ENCODE measurements at regions not wholly inside any gene's neighbourhood (a gene's known extent, or its start where the extent isn't known, plus 50 kb on each side); places are given as distances from the start of the nearest gene placed in this dataset.

- no peak for DNase-seq
These were observed 563.4 kb upstream of the PLXNA2 start for GRCh38 chr1:208807446-208808127.

- DNase-seq: no peak
These were observed 564.1 kb upstream of the PLXNA2 start for GRCh38 chr1:208808301-208808700.

GRCh38 chr1:208809876-208810275 lies 565.7 kb upstream of the PLXNA2 start:
- no peak for DNase-seq

DNA sequence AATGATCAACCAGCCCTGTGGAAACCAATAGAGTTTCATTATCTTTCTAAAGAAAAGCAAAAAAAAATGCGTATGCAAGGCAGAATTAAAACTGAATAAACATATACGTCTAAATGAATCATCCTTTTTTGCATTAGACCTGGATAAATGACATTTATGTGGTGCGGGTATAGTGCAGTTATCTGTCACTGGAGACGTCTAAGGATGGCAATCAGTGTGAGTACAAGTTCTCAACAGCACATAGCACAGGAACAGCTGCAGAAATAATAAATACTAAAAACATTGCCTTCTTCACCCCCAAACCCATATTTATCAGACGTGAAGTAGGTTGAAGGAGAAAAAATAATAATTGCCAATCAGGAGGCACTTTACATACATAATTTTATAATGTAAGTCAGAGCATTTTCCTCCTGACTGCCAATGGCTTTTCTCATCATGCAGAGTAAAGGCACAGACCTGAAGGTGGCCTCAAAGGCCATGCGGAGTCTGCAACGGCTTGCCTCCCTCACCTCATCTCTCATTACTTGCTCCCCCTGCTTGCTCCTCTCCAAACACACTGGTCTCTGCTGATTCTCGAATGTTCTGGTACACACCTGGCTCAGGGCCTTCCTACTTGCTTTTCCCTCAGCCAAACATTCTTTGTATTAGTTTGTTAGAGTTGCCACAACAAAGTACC lies 574.7 kb upstream of the PLXNA2 start:
- DNase-seq: no peak

DNA sequence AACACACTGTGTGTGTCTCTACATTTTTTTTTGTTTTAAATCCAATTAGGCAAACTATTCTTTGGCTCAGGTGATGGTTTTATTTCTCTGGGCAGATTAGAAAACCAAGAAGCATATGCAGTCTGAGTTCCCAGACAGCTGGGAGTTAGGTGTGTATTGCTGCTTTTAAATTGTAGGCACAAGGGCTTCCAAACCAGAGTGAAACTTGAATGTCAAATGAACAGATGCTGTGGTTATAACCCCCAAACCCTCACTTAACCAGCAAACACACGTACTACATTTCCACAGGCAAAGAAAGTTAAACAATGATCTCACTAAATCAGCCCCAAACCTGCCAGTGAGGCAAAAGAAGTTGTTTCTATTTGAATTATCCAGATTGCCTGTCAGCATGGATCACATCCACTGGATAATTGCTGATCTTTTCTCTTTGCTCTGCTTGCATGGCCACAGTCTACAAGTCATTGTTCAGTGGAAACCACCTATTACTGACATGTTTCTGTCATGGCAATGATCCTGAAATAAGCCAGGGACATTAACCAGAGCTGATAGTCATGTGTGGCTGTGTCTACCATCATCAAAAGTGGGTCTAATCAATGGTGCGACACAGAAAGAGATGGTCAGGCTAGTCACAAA lies 576.5 kb upstream of the PLXNA2 start:
- no peak for DNase-seq

DNA sequence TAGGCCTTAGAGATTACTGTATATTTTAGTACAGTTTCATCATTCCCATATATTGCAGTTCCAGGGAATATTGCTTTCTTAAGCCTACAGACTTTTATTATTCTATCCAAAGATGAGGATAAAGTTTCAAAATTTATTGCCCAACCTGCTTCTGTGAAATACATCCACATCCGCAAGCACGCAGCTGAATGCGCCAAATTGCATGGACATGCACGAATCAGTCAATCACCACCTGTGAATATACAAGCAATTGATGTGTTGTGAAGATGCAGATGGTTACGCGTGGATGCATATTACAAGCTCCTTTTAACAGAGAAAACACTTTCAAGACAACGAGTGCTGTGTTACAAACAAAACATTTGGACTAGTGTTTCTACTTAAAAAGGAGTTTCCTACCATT lies 577.8 kb upstream of the PLXNA2 start:
- DNase-seq: no peak

- no peak for DNase-seq
These were observed 581.1 kb upstream of the PLXNA2 start for GRCh38 chr1:208825300-208825699.

- DNase-seq: no peak
These were observed 585.4 kb upstream of the PLXNA2 start for GRCh38 chr1:208829595-208829994.

DNA sequence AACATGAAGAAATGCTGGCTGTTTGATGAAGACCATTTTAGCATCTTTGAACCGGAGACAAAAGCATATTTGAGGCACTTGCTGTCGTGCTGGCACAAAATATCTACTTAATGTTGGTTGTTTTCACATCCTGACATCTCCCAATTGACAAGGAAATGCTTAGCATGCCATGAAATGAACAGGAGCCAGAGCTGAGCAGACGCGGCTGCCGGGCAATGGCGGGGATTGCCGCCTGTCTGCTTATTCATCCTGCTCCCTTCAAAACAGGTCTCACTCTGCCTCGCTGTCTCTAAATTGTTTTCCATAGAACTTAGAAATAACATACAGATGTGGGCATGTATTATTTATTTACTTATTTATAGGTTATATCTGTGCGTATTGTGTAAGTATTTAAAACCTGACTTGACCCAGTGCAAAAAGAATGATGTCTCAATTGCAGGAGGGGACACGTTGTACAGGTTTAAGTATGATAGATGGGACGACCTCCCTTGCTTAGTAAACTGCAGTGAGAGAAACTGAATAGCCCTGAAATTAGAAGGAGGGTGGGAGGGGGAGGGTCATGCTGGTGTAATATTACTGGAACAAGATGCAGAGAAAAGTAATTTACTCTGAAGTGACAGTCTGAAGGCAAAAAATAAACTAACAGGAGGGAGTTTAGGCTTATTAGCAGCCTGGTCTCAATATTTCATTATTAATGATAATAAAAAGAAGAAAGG lies 590.4 kb upstream of the PLXNA2 start:
- no peak for DNase-seq

DNA sequence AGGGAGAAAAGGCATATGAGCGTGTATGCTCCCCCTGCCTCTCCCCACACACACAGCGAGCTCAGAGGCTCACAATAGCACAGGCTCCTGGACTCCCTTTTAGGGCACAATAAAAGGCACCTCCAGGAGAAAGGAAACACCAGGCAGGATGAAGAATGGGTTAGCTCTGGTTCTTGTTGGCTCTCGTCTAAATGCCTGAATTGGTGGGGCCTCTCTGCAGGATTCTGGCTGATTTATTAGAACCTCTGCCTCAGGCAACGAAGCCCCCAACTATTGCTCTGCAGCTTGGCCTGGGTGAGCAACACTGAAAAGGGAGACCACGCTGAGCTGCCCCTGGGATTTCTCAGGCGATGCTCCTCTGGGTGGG lies 590.9 kb upstream of the PLXNA2 start:
- DNase-seq: no peak

DNA sequence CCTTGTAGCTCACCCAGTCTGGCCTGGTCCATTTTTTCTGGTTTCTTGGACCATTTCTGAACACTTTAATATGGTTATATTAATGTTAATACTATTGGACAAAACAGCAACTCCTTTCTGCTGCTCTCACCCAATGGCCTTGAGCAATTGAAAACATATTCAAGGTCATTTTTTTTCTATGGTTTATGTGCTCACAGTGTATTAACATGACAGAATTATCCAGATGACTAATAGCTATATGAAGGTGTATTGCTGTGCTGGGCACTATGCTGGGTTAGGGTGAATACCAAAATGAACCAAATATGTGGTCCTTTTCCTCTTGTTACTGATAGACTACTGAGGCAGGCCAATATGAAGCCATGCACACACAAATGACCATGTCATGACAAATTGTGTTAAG lies 591.6 kb upstream of the PLXNA2 start:
- no peak for DNase-seq

- no peak for DNase-seq
These were observed 593.1 kb upstream of the PLXNA2 start for GRCh38 chr1:208837242-208837641.

DNA sequence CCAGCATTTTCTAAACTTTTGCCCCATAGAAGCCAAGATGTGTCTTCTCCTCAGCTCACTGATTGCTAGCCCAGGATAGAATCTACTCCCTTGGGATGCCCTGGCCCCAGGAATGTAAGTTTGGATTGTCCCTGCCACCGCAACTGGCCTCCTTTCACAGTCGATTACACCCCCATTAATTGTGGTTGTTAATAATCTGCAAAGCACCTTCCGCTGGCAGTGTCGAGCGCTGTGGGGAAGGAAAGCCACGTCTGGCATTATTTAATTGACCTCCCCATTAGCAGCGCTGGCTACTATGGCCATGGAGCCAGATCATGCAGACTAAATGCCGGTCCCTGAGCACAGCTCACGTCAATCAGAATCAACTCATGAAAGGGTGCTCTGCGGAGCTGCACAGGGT lies 597.3 kb upstream of the PLXNA2 start:
- no peak for DNase-seq

DNA sequence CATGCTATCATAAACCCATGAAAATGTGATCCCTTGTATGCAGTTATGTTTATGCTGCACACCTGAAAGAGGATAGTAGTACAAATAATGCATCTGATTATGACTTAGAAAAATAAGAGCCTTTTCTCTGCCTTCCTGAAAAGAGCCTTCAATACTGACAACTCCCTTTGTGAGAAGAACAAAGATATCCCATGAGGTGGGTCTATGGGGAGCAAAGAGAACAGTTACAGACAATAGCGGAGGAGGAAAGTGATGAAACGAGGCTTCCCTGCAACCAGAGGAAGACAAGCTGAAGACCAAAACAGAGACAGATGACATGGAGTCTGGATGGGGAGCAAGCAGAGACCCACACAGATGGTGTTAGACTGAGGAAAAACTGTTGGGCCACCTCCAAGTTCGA lies 598.3 kb upstream of the PLXNA2 start:
- DNase-seq: no peak

DNA sequence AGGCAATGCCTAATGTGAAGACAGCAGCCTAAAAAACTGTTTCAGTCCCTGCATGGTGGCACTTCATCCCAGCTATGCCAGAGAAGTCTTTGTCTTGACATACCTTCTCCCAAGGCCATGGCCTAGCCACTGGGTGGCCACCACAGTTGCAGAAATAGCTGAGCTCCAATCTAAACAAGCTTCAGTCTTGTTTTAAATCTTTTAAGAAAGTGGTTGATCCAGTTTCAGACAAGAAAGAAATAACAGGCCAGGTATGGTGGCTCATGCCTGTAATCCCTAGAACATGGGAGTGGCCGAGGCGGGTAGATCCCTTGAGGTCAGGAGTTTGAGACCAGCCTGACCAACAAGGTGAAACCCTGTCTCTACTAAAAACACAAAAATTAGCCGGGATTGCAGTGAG lies 600.0 kb upstream of the PLXNA2 start:
- no peak for DNase-seq

GRCh38 chr1:208848854-208849253 lies 604.7 kb upstream of the PLXNA2 start:
- DNase-seq: no peak

GRCh38 chr1:208850442-208850841 lies 606.3 kb upstream of the PLXNA2 start:
- no peak for DNase-seq

DNA sequence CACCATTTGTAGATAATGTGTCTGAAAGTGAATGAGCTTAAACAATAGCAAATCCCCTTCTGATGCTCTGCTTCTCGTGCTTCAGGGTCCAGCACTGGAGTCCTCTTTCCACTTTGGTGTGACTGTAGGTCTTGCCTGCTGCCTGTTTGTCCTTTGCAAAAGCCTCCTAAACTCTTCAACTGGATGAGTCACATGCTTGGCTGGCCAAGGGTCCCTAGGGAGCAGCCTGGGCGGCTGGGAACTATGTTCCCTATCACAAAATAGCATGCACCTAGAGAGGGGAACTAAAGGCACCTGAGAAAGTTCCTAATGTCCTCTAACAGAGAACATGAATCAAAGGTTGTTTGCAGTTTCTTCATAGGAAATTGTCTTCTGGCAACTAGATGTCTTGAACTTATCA lies 607.2 kb upstream of the PLXNA2 start:
- no peak for DNase-seq

DNA sequence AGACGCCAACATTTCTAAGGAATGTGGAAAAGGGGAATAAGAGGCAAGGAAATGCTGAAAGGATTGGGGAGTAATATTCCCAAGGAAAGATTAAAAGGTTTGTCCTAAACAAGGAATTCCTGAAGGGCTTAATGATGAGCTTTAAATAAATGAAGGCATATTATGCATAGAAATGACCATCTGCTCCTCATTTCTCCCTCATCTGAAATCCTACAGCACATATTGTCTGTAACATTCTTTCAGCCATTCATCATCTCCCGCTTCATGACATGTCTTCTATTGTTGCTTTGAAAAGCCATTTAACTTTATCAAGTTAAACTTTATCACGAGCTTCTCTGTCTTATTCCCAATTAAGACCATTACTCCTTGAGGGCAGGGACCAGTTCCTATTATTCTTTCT lies 608.7 kb upstream of the PLXNA2 start:
- DNase-seq: no peak

DNA sequence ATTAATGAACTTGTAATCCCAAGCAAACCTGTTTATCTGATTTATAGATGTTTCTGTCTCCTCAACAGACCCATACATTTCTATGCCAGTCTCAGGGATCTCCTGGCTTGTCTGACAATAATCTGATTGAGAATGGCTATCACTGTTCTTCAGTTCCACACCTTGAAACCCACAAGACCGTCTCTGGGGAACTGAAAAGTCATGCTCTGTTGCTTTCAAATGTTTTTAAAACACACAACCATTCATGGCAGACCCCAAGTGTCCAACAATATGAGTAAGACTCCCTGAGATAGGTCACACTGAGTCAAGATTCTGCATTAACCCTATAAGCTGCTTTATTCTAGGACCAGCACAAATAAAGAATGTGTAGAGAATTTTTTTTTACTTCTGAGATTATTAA lies 611.2 kb upstream of the PLXNA2 start:
- no peak for DNase-seq

DNA sequence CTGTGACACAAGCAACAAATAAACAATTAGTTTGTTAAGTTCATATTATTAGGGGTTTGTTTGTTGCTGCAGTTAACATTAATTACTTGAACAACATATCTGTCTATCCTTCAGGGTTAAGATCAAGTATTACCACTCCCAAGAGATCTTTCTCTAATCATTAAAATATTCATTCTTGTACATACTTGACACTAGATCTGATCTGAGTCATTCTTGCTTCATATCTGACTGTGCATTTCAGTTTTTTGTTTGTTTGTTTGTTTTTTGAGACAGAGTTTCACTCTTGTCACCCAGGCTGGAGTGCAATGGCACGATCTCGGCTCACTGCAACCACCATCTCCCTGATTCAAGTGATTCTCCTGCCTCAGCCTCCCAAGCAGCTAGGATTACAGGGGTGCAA lies 613.3 kb upstream of the PLXNA2 start:
- no peak for DNase-seq

- no peak for DNase-seq
These were observed 614.6 kb upstream of the PLXNA2 start for GRCh38 chr1:208858738-208859137.

DNA sequence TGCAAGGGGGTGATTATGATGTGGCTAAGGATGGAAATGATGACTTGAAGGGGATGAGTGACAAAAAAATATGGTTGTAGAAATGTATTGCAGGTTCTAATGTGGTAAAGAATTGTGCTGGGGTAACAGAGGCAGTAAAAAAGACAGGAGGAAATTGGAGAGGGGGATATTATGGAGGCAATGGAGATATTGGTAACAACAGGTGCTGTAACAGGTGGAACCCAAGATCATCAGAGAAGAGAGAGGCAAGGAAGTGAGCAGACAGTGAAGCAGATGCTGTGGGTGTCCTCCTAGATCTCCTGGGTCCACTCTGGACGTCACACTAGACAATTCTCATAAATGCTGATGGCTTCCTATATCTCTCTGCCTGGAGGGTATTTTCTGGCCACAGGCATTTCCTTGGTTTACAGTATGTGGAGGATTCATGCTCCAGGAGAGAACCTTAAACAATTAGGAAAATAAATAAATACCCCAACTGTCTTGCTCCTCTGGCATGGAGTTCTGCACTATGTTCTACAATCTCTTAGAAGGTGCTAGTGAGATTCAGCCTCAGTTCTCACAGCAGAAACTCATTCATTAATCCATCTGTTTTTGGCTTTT lies 620.3 kb upstream of the PLXNA2 start:
- DNase-seq: no peak
